ENCODE measurements at regions not wholly inside any gene's neighbourhood (a gene's known extent, or its start where the extent isn't known, plus 50 kb on each side); places are given as distances from the start of the nearest gene placed in this dataset.
A peak's percentile ranks its signal among the peaks of the same experiment; 100 is the strongest.

DNA sequence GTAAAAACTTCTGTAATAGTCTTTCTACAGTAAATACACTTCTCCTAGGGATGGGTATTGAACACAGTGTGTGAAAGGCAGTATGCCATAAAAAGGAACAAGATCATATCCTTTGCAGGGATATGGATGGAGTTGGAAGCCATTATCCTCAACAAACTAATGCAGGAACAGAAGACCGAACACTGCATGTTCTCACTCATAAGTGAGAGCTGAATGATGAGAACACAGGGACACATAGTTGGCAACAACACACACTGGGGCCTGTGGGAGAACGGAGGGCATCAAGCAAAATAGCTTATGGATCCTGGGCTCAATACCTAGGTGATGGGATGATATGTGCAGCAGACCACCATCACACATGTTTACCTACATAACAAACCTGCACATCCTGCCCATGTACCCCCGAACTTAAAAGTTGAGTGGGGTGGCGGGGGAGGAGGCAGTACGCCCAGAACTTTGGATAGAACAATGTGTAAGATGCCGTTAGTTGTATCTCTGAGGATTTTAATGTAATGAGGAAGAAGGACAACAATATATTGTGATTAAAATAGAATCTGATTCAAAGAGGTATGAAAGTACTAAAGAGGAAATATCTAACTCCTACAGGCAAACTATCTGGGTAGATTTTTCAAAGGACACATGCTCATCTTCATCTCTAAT, 183.2 kb downstream of the NDFIP2 start:
- Histone ChIP-seq H3K4me3 (no peak overlapping the region), H3K27me3 (no peaks in the 10 kb centered on the region), H3K4me1 (peaks cover 0 to 31% (median 2%) of the 10 kb centered on the region in 12 donors), H3K9me3 (no peaks in the 10 kb centered on the region), H3K36me3 (no peaks in the 10 kb centered on the region), H3K27ac (peak overlapping the region; percentile 24 to 84 (median 70))
- intact Hi-C loops (cut with DNase I) = no loop called here
- peak in 2 of 5 donors; percentile 37 to 40 for DNase-seq
- WGBS, 4 donors = 42 to 58% (median 49%) methylated on average over 6 of the region's 6 CpGs
- no peak for TF ChIP-seq POLR2A (IDR thresholded peaks at IDR 0.05)
- TF ChIP-seq, protein P1, sequence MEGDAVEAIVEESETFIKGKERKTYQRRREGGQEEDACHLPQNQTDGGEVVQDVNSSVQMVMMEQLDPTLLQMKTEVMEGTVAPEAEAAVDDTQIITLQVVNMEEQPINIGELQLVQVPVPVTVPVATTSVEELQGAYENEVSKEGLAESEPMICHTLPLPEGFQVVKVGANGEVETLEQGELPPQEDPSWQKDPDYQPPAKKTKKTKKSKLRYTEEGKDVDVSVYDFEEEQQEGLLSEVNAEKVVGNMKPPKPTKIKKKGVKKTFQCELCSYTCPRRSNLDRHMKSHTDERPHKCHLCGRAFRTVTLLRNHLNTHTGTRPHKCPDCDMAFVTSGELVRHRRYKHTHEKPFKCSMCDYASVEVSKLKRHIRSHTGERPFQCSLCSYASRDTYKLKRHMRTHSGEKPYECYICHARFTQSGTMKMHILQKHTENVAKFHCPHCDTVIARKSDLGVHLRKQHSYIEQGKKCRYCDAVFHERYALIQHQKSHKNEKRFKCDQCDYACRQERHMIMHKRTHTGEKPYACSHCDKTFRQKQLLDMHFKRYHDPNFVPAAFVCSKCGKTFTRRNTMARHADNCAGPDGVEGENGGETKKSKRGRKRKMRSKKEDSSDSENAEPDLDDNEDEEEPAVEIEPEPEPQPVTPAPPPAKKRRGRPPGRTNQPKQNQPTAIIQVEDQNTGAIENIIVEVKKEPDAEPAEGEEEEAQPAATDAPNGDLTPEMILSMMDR (IDR thresholded peaks at IDR 0.05) = no peak
- ATAC-seq = peak; percentile 65 to 85 (median 78)

DNA sequence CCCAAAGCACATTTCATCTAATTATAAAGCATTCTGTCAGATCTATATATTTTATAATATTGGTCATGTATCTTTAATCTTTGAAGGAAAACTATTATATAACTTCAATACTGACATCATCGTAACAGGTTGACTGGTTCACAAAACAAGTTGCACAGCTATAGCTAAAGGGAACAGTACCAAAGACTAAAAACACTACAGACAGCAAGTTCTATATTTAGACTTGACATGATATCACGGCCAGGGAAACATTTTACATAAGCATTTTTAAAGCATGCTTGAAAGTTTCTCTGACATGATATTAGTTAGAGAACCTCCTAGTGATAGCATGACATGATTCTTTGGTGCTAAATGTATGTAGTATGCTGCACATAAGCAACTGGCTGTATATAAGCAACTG, 182.5 kb downstream of the NDFIP2 start:
- intact Hi-C loops (cut with DNase I) = no loop called here
- no peak for TF ChIP-seq POLR2A (IDR thresholded peaks at IDR 0.05)
- TF ChIP-seq, protein P1 (IDR thresholded peaks at IDR 0.05) = no peak
- DNase-seq = no peak
- Histone ChIP-seq H3K27ac (peak overlapping the region; percentile 24 to 84 (median 70)), H3K4me3 (peak overlapping the region in 2 of 12 donors; percentile 9 to 19), H3K36me3 (no peaks in the 10 kb centered on the region), H3K4me1 (peaks cover 0 to 31% (median 8%) of the 10 kb centered on the region in 12 donors), H3K9me3 (no peaks in the 10 kb centered on the region), H3K27me3 (no peaks in the 10 kb centered on the region)
- peak; percentile 56 to 87 (median 80) for ATAC-seq
- 25 to 35% (median 26%) methylated on average over 2 of the region's 2 CpGs for WGBS, 4 donors

DNA sequence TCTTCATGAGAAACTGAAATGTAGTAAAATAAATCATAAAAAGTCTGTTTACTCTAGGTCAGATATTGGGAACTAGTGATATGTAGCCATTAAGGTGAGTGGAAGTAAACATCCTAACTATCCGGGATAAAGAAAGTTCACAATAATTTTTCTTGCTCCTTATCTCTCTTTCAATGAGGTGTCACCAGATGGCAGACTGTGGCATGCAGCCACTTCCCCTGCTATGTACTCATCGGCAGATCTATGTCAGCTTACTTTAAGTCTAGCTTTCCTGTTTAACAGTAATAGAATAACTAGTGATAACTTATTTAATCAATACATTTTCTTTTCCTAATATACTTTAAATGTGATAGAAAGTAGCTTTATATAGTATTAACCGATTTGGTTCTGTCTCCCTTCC, 181.9 kb downstream of the NDFIP2 start:
- Histone ChIP-seq H3K27me3 (no peaks in the 10 kb centered on the region), H3K9me3 (no peaks in the 10 kb centered on the region), H3K36me3 (no peaks in the 10 kb centered on the region), H3K4me3 (peak overlapping the region in 4 of 12 donors; percentile 6 to 19 (median 13)), H3K4me1 (peaks cover 0 to 33% (median 13%) of the 10 kb centered on the region in 12 donors), H3K27ac (peak overlapping the region; percentile 24 to 84 (median 70))
- TF ChIP-seq, protein P1 (IDR thresholded peaks at IDR 0.05) = no peak
- no peak for TF ChIP-seq POLR2A (IDR thresholded peaks at IDR 0.05)
- WGBS, 4 donors = 14 to 18% (median 16%) methylated on average over 3 of the region's 3 CpGs
- DNase-seq = peak in 1 of 5 donors; percentile 33
- intact Hi-C loops (cut with DNase I) = no loop called here
- ATAC-seq = peak in 1 of 4 donors; percentile 37

DNA sequence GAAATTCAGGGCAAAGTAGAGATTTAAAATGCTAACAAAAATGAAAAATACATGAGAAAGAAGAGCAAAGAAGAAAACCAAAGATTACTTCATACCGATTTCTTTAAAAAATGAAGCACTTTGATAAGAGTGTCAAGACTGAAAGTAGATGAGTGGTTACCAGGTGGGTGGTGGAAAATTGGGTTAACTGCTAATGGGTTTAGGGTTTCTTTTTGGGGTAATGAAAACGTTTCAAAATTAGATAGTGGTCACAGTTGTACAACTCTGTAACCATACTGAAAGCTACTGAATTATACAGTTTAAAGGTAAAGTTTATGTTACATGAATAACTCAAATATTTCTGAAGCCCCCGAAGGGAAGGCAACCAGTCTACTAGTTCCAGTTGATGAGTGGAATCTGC, 179.4 kb downstream of the NDFIP2 start:
- no peak overlapping the region for H3K27ac ChIP-seq
- DNase-seq (no peak), ATAC-seq (no peak)
- TF ChIP-seq, protein P1 (IDR thresholded peaks at IDR 0.05) = no peak
- no peak for TF ChIP-seq POLR2A (IDR thresholded peaks at IDR 0.05)
- no peaks in the 10 kb centered on the region for H3K36me3 ChIP-seq
- peaks cover 0 to 33% (median 15%) of the 10 kb centered on the region in 12 donors for H3K4me1 ChIP-seq
- WGBS, 4 donors = 74 to 86% (median 83%) methylated on average over 3 of the region's 3 CpGs
- H3K4me3 ChIP-seq = no peak overlapping the region
- no peaks in the 10 kb centered on the region for H3K27me3 ChIP-seq
- no peaks in the 10 kb centered on the region for H3K9me3 ChIP-seq
- intact Hi-C loops (cut with DNase I) = no loop called here

Data from heart left ventricle (tissue), 16 donors.